SK-N-SH treated with all-trans-retinoic acid at 6 μM for 48 hours (cell line): ENCODE measurements at regions not wholly inside any gene's neighbourhood (a gene's known extent, or its start where the extent isn't known, plus 50 kb on each side); places are given as distances from the start of the nearest gene placed in this dataset.
A peak's percentile ranks its signal among the peaks of the same experiment; 100 is the strongest.
"Not testable (repeated sequence)": the region's sequence is repeated elsewhere in the genome, so short reads cannot be mapped to it uniquely, and the experiment has no call there.

Source experiments
- ATAC-seq: fragments of 200-7000 bp; cut with Tn5 transposase; 3 replicates; pipeline ENCODE4 v1.9.1; 2020; ENCODE audit warnings: mild to moderate bottlenecking, moderate library complexity
- ARNTL ChIP-seq: fragments of 450-650 bp; formaldehyde crosslinking; IDR thresholded peaks from 2 replicates; pipeline ENCODE4 v1.5.0; 2020; ENCODE audit warnings: low read depth, mild to moderate bottlenecking, moderate library complexity, borderline replicate concordance
- BACH2 ChIP-seq: fragments of 250-450 bp; sonication (Bioruptor Pico); IDR thresholded peaks from 2 replicates; pipeline ENCODE4 v1.9.0; 2021; ENCODE audit warnings: mild to moderate bottlenecking, borderline replicate concordance
- ESRRG ChIP-seq: fragments of 250-450 bp; sonication (Bioruptor Pico); IDR thresholded peaks from 2 replicates; pipeline ENCODE4 v1.6.1; 2021; ENCODE audit warnings: mild to moderate bottlenecking
- ISL1 ChIP-seq: fragments of 250-450 bp; sonication (Bioruptor Pico); IDR thresholded peaks from 2 replicates; pipeline ENCODE4 v2.1.2; 2022; ENCODE audit warnings: mild to moderate bottlenecking, moderate library complexity
- OSR1 ChIP-seq: fragments of 250-450 bp; sonication (Bioruptor Pico); IDR thresholded peaks from 2 replicates; pipeline ENCODE4 v1.8.0; 2022; ENCODE audit warnings: moderate library complexity, mild to moderate bottlenecking, inconsistent platforms
- PATZ1 ChIP-seq: fragments of 250-450 bp; sonication (Bioruptor Pico); IDR thresholded peaks from 2 replicates; pipeline ENCODE4 v1.8.0; 2020; ENCODE audit warnings: mild to moderate bottlenecking, moderate library complexity, borderline replicate concordance
- POU6F1 ChIP-seq: fragments of 250-450 bp; sonication (Bioruptor Pico); IDR thresholded peaks from 2 replicates; pipeline ENCODE4 v1.8.0; 2021; ENCODE audit warnings: low read depth, mild to moderate bottlenecking, moderate library complexity, borderline replicate concordance
- PPARA ChIP-seq: fragments of 250-450 bp; sonication (Bioruptor Pico); IDR thresholded peaks from 2 replicates; pipeline ENCODE4 v1.5.0; 2020; ENCODE audit warnings: mild to moderate bottlenecking, borderline replicate concordance
- RARB ChIP-seq: fragments of 250-450 bp; sonication (Bioruptor Pico); IDR thresholded peaks from 2 replicates; pipeline ENCODE4 v1.8.0; 2021; ENCODE audit warnings: mild to moderate bottlenecking, moderate library complexity
- SNAI2 ChIP-seq: fragments of 250-450 bp; sonication (Bioruptor Pico); IDR thresholded peaks from 2 replicates; pipeline ENCODE4 v1.5.0; 2020; ENCODE audit warnings: mild to moderate bottlenecking, moderate library complexity
- TOX ChIP-seq: fragments of 250-450 bp; sonication (Bioruptor Pico); IDR thresholded peaks from 2 replicates; pipeline ENCODE4 v1.8.0; 2021; ENCODE audit warnings: mild to moderate bottlenecking, moderate library complexity, borderline replicate concordance
- TSHZ2 ChIP-seq: fragments of 250-450 bp; sonication (Bioruptor Pico); IDR thresholded peaks from 2 replicates; pipeline ENCODE4 v1.5.0; 2020; ENCODE audit warnings: mild to moderate bottlenecking, moderate library complexity
- ZC3H10 ChIP-seq: fragments of 250-450 bp; sonication (Bioruptor Pico); IDR thresholded peaks from 2 replicates; pipeline ENCODE4 v1.5.1; 2021; ENCODE audit warnings: mild to moderate bottlenecking, moderate library complexity
- ZFP3 ChIP-seq: fragments of 250-450 bp; sonication (Bioruptor Pico); IDR thresholded peaks from 2 replicates; pipeline ENCODE4 v1.5.0; 2020; ENCODE audit warnings: mild to moderate bottlenecking, moderate library complexity
- ZFP30 ChIP-seq: fragments of 450-650 bp; formaldehyde crosslinking; IDR thresholded peaks from 2 replicates; pipeline ENCODE4 v1.5.0; 2022; ENCODE audit warnings: mild to moderate bottlenecking, moderate library complexity
- ZNF70 ChIP-seq: fragments of 450-650 bp; formaldehyde crosslinking; IDR thresholded peaks from 2 replicates; pipeline ENCODE4 v1.5.0; 2020; ENCODE audit warnings: mild to moderate bottlenecking, moderate library complexity
- ZNF8 ChIP-seq: fragments of 450-650 bp; formaldehyde crosslinking; IDR thresholded peaks from 2 replicates; pipeline ENCODE4 v1.5.0; 2020; ENCODE audit warnings: mild to moderate bottlenecking, moderate library complexity

- ATAC-seq: peak; percentile 60
- TF ChIP-seq ZC3H10 (CRISPR knock-in tag): no peak
- no peak for TF ChIP-seq ARNTL (CRISPR knock-in tag)
- TF ChIP-seq OSR1: no peak
- peak; percentile 59; the same call in 1 of the 2 replicates for TF ChIP-seq RARB (CRISPR knock-in tag)
- TF ChIP-seq TSHZ2 (CRISPR knock-in tag): no peak
- TF ChIP-seq TOX (CRISPR knock-in tag): peak; percentile 29; the same call in 1 of the 2 replicates
- TF ChIP-seq, all 23 proteins: peak for 2
Measured at GRCh38 chr6:26233649-26234420, 131.2 kb upstream of the BTN3A2 start.

DNA sequence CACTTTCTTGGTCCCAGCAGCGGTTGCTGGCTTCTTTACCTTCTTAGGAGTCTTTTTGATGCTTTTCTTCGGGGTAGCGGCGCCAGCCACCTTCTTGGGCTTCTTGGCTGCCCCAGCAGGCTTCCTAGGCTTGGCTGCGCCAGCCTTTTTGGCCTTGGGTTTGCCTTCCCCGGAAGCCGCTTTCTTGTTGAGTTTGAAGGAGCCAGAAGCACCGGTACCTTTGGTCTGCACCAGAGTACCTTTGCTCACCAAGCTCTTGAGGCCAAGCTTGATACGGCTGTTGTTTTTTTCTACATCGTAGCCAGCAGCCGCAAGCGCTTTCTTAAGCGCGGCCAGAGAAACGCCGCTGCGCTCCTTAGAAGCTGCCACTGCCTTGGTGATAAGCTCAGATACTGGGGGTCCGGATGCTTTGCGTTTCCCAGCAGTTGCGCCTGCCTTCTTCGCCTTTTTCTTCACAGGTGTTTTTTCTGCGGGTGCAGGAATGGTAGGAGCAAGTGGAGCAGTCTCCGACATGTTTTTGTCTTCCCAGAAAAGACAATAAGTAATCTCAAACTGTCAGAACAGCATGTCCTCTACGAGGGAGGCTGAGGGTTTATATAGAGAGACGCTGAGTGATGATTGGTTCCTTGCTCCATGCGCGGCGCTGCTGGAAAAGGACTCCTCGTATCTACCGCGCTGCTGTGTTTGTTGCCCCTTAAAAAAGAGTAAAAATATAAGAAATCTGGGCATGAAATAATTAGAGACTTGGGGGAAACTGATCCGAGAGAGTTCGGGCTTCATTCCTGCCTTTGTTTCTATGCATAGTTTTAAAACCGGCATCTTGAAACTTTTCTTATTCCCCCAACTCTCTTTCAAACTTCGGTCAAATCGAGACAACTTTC lies 130.3 kb upstream of the BTN3A2 start:
- peak; percentile 87 for ATAC-seq

GRCh38 chr6:26235302-26235670 lies 129.7 kb upstream of the BTN3A2 start:
- 0 out of 3 replicates have a peak, but pooled peaks have one; percentile 19 for ATAC-seq
- TF ChIP-seq ZNF8 (CRISPR knock-in tag): no peak
- no peak for TF ChIP-seq ESRRG
- TF ChIP-seq PATZ1 (CRISPR knock-in tag): no peak
- no peak for TF ChIP-seq TSHZ2 (CRISPR knock-in tag)
- TF ChIP-seq SNAI2 (CRISPR knock-in tag): no peak
- no peak for TF ChIP-seq ARNTL (CRISPR knock-in tag)
- no peak for TF ChIP-seq PPARA (CRISPR knock-in tag)
- TF ChIP-seq ZC3H10 (CRISPR knock-in tag): no peak
- no peak for TF ChIP-seq ZFP3 (CRISPR knock-in tag)
- TF ChIP-seq BACH2 (CRISPR knock-in tag): no peak
- TF ChIP-seq ZFP30 (CRISPR knock-in tag): no peak
- no peak for TF ChIP-seq RARB (CRISPR knock-in tag)
- TF ChIP-seq ISL1 (CRISPR knock-in tag): no peak
- no peak for TF ChIP-seq ZNF70
- TF ChIP-seq, all 23 proteins: peak for 0

More for the DNA sequence above, 130.3 kb upstream of the BTN3A2 start:
- TF ChIP-seq ESRRG: no peak
- TF ChIP-seq POU6F1 (CRISPR knock-in tag): no peak
- TF ChIP-seq RARB (CRISPR knock-in tag): no peak
- no peak for TF ChIP-seq ZFP30 (CRISPR knock-in tag)

DNA sequence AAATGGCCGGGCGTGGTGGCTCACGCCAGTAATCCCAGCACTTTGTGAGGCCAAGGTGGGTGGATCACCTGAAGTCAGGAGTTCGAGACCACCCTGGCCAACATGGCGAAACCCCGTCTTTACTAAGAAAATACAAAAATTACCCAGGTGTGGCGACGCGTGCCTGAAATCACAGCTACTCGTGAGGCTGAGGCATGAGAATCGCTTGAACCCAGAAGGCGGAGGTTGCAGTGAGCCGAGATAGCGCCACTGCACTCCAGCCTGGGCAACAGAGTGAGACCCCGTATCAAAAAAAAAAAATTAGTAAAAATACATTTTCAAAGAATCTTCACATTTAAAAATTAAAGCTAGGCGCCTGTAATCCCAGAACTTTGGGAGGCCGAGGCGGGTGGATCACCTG lies 125.6 kb upstream of the BTN3A2 start:
- ATAC-seq: not testable (repeated sequence)
